ENCODE measurements at regions not wholly inside any gene's neighbourhood (a gene's known extent, or its start where the extent isn't known, plus 50 kb on each side); places are given as distances from the start of the nearest gene placed in this dataset.
"Not testable (repeated sequence)": the region's sequence is repeated elsewhere in the genome, so short reads cannot be mapped to it uniquely, and the experiment has no call there.

- no peak for DNase-seq (ENCODE audit: low read depth)
These were observed 237.8 kb upstream of the ADGRL3 start for GRCh38 chr4:60962286-60962685.

DNA sequence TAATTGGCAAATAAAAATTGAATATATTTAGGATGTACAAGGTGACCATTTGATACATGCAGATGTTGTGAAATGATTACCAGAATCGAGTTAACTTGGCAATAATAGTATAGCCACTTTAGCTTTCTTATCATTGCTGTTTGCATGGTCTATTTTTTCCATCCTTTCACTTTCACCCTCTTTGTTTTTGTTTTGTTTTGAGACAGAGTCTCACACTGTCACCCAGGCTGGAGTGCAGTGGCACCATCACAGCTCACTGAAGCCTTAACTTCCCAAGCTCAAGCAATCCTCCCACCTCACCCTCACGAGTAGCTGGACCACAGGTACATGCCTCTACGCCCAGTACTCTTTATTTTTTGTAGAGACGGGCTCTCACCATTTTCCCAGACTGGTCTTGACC is 218.6 kb upstream of the ADGRL3 start:
- no peak for DNase-seq (ENCODE audit: low read depth)

GRCh38 chr4:60989141-60989540 is 211.0 kb upstream of the ADGRL3 start:
- DNase-seq (ENCODE audit: low read depth), result no peak

DNA sequence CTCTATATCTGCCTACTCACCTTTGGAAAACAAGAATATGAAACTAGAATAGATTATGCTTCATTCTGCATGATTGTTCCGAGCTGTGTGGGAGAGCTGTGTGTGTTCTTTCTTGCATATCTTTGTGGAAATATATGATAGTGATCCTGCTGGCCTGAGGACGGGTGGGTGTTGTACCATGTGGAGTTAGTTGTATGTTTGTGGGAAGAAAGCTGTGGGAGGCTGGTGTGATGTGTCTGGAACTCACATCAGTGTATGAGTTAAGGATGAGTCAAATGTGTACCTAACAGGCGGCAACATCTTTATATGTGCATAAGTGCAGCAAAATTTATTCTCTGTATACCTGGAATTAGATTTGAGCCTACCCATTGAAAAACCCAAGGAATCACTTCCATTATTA is 208.1 kb upstream of the ADGRL3 start:
- no peak for DNase-seq (ENCODE audit: low read depth)

DNA sequence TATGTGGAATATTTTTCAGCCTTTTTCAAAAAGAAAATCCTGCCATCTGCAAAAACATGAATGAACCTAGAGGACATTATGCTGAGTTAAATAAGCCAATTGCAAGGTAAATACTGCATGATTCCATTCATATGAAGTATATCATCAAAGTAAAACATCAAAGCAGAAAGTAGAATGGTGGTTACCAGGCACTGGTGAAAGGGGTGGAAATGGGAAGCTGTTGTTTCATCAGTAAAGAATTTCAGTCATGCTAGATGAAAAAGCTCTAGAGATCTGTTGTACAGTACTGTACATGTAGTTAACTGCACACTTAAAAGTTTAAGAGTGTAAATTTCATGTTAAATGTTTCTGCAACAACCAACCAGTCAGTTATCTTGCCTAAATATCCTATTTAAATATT is 196.8 kb upstream of the ADGRL3 start:
- DNase-seq (ENCODE audit: low read depth), result no peak

DNA sequence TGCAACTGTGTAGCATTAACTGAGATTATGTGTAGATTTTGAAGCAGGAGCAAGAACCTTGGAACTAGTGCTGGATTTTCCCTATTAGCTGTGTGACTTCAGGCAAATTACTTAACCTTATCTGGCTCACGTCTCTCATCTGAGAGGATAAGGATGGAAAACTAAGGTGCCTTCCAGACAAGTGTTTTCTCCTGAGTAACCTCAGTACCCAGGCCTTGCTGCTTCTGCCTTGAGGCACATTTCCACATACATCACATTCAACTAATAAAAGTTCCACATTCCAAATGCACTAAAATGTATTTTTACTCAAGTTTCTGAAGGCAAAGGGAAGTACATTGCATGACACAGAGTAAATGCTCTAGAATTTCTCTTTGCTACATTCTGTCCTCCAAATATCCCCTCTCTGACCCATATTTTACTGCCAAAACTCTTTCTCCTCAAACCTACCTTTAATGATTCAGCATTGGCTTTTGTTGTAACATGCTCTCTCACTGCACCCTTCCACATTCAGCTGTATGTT is 195.4 kb upstream of the ADGRL3 start:
- no peak for DNase-seq (ENCODE audit: low read depth)

- DNase-seq (ENCODE audit: low read depth), result no peak
These were observed 189.1 kb upstream of the ADGRL3 start for GRCh38 chr4:61011051-61011450.

GRCh38 chr4:61011936-61012335 is 188.2 kb upstream of the ADGRL3 start:
- not testable (repeated sequence) for DNase-seq (ENCODE audit: low read depth)

- DNase-seq (ENCODE audit: low read depth), result no peak
These were observed 175.5 kb upstream of the ADGRL3 start for GRCh38 chr4:61024610-61025009.

- DNase-seq (ENCODE audit: low read depth), result no peak
These were observed 172.2 kb upstream of the ADGRL3 start for GRCh38 chr4:61027939-61028338.

GRCh38 chr4:61036071-61036684 is 163.9 kb upstream of the ADGRL3 start:
- no peak for DNase-seq (ENCODE audit: low read depth)

DNA sequence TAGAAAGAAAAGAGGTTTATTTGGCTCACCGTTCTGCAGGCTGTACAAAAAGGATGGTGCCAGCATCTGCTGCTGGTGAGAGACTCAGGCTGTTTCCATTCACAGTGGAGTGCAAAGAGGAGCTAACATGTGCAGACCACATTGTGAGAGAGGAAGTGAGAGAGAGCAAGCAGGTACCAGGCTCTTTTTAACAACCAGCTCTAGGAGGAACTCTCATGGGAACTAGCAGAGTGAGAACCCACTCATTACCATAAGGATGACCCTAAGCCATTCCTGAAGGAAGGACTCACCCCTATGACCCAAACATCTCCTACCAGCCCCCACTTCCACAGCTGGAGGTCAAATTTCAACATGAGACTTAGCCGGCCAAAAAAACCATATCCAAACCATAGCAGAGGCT is 158.6 kb upstream of the ADGRL3 start:
- no peak for DNase-seq (ENCODE audit: low read depth)

DNA sequence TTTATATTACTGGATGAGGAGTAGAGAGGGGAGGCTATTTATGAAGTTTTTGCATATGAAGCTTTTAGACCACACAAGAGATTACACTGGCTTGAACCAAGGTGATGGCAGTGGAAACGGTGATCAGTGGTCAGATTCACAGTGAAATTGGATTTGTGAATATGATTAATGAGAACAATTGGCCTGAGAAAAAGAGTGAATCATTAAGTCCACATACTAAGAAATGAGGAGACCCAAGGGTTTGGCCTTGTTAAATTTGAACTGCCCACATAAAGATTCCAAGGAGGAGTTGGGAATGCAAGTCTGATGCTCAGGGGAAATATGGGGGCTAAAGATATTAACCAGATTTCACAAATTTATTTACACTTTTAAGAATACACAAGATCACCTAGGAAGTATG is 155.3 kb upstream of the ADGRL3 start:
- no peak for DNase-seq (ENCODE audit: low read depth)

- no peak for DNase-seq (ENCODE audit: low read depth)
These were observed 151.1 kb upstream of the ADGRL3 start for GRCh38 chr4:61049018-61049417.

- DNase-seq (ENCODE audit: low read depth), result no peak
These were observed 132.7 kb upstream of the ADGRL3 start for GRCh38 chr4:61067381-61067780.

DNA sequence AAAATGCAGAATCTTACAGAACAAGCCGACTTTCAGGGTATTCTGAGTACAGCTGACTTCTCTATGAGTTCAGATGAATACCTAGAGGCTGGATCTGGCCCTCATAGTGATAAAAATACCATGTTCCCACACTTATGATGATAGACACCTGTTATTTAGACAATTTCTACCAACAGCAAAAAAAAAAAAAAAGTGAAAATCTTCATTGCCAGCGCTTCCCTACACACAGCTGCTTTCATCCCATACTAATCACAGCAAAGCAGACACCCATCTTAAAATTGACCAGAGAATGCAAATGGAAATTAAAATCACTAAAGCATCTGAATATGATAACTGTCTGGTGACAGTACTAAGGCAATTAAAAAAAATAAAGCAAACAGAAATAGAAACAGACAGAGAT is 132.1 kb upstream of the ADGRL3 start:
- DNase-seq (ENCODE audit: low read depth), result no peak

DNA sequence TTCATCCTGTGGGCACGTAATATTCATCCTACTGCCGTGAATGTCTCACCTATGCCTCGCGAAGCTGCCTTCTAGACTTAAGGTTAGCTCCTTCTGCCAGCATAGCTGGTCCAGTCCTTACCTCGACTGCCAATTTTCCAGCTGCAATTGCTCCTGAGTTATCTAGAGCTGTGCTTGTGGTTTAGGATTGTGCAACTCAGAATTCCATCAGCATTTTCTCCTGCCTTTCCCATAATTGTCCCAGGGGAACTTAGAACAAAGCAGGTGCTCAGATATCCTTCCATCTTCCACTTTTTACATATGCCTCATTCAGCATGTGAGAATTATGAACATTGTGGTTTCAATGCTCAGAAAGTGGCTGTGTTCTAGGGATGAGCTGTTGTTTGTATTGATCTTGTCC is 131.4 kb upstream of the ADGRL3 start:
- no peak for DNase-seq (ENCODE audit: low read depth)

GRCh38 chr4:61070269-61070668 is 129.9 kb upstream of the ADGRL3 start:
- DNase-seq (ENCODE audit: low read depth), result no peak

GRCh38 chr4:61079427-61079826 is 120.7 kb upstream of the ADGRL3 start:
- DNase-seq (ENCODE audit: low read depth), result no peak

DNA sequence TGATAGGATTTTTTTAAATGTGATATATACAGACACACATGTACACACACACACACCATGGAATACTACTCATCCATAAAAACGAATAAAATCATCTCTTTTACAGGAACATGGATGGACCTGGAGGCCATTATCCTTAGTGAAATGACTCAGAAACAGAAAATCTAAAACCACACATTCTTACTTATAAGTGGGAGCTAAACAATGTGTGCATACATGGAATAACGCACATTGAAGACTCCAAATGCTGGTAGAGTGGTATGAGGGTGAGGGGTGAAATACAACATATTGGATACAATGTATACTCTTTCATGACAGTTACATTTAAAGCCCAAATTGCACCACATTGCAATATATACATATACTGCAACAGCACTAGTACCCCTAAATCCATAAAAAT is 120.2 kb upstream of the ADGRL3 start:
- DNase-seq (ENCODE audit: low read depth), result no peak

- DNase-seq (ENCODE audit: low read depth), result no peak
These were observed 114.6 kb upstream of the ADGRL3 start for GRCh38 chr4:61085534-61085933.

DNA sequence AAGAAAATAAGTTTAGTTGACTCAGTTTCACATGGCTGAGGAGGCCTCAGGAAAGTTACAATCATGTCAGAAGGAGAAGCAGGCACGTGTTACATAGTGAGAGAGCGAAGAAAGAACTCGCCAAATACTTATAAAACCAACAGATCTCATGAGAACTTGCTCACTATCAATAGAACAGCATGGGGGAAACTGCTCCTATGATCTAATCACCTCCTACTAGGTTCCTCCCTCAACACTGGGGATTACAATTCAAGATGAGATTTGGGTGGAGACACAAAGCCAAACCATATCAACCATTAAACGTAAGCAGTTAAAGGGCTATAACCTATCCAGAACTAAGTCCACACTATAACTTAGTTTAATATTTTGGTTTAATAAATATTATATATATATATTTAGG is 113.8 kb upstream of the ADGRL3 start:
- DNase-seq (ENCODE audit: low read depth), result no peak

GRCh38 chr4:61086979-61087378 is 113.1 kb upstream of the ADGRL3 start:
- DNase-seq (ENCODE audit: low read depth), result no peak

DNA sequence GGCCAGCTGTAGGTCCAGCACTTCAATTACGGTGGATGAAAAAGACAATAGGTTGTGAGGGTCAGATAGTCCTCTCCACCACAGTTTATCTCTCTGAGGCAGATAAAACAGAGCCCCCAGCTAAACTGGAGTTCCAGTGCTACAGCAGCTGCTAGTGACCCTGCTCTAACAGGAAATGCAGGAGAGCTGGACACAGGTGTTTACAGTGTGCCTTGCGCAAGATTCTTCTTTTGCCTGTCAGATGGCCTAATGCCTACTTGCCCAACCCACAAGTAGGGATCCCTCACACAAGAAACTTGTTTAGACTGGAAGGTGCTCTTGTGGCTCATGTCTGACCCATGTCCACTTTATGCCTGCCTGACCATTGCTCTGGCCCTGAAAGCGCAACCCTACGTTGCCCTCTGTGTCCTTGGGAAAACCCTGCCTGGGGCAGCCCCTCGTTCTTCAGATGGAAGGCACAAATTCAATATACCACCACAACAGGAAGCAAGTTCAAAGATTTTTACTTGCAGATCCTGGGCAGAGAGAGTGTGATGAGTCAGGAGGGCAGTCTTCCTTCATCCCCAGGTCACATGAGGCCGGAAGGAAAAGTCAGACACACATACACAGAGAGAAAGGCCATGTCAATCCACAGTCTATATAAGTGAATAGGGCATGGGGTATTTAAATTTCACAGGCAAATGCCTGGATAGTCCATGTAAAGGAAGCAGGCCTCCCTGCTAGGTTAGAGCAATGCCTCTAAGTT is 105.1 kb upstream of the ADGRL3 start:
- DNase-seq (ENCODE audit: low read depth), result no peak
